Left hindlimb (tissue), 1 donor: ENCODE measurements at regions not wholly inside any gene's neighbourhood (a gene's known extent, or its start where the extent isn't known, plus 50 kb on each side); places are given as distances from the start of the nearest gene placed in this dataset.

Experiments
- DNase-seq: peaks from one replicate; pipeline ENCODE4 v3.0.0-alpha.2; 2018

DNA sequence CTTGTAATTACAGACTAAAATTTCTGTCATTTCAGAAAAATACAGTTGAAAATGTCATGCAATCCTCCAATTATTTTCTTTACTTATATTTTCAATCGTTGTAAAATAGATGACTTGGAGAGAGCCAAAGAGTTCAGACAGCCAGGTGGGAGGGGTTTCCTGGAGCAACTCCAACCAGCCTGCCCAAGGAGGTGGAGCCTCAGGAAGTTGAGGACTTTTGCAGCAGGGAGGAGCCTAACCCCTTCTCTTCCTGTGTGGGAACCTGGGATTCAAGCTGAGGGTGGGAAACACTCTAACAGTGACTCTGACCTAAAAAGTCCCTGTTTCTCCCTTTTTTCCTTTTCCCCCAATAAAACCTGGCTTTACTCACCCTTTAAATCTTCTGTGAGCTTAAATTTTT lies 72.2 kb upstream of the GABRG1 start:
- DNase-seq, result peak; percentile 40

DNA sequence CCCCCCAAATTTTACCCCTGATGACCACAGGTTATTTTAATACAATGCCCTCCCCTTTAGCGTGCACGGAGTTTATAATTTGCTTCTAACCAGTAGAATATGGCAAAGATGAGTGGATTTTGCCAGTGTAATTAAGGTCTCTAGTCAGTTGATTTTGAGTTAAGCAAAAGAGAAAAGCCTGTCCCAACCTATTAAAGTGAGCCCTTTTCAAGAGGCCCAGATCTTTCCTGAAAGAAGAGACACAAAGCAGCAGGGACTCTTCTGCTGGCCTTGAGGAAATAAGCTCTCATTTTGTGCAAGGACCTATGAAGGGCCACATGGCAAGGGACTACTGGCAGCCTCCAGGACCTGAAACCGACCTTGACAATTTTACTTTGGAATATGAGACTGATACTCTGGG lies 61.9 kb upstream of the GABRG1 start:
- DNase-seq, result no peak

- no peak for DNase-seq
Measured at GRCh38 chr4:46179356-46179755, 55.5 kb upstream of the GABRG1 start.
